Stomach (tissue), 4 donors: ENCODE measurements at regions not wholly inside any gene's neighbourhood (a gene's known extent, or its start where the extent isn't known, plus 50 kb on each side); places are given as distances from the start of the nearest gene placed in this dataset.

ENCODE experiments used
- EP300 ChIP-seq: sonication (generic); formaldehyde crosslinking; IDR thresholded peaks from one replicate; pipeline ENCODE4 v1.6.1; 2017; ENCODE audit warnings: antibody characterized with exemption
- POLR2AphosphoS5 ChIP-seq, 3 donors: sonication (generic); formaldehyde crosslinking; IDR thresholded peaks; one replicate each; pipeline ENCODE4 v1.6.1; 2016; ENCODE audit warnings: antibody characterized with exemption in 3 of 3
- TF ChIP-seq, protein P1 (sequence below), 7 experiments: fragments of 450-650 bp in 4 of 7; fragments of 200-600 bp in 3 of 7; sonication (generic) in 3 of 7; IDR thresholded peaks; one replicate each; pipeline ENCODE4 v1.5.1; 2016 to 2019; ENCODE audit warnings: antibody characterized with exemption in 7 of 7, control low read depth in 2 of 7, mild to moderate bottlenecking in 1 of 7

DNA sequence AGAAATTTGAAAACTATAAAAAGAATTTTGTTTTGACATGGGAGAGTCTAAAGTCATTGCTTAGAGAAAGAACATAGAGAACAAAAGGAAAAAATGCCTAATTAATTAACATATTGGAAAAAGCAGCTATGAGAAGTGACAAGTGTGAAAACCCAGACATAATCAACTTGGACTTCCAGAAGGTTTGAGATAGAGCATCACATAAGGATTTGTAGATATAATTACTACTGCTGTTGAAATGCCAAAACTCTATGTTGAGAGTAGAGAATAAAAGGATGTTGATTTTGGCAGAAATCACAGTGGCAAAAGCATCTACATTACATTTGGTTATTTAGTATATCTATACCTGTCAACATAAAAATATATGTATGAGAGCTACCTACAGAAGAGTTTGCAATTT lies 135.1 kb downstream of the SLC41A2 start:
- TF ChIP-seq, protein P1, sequence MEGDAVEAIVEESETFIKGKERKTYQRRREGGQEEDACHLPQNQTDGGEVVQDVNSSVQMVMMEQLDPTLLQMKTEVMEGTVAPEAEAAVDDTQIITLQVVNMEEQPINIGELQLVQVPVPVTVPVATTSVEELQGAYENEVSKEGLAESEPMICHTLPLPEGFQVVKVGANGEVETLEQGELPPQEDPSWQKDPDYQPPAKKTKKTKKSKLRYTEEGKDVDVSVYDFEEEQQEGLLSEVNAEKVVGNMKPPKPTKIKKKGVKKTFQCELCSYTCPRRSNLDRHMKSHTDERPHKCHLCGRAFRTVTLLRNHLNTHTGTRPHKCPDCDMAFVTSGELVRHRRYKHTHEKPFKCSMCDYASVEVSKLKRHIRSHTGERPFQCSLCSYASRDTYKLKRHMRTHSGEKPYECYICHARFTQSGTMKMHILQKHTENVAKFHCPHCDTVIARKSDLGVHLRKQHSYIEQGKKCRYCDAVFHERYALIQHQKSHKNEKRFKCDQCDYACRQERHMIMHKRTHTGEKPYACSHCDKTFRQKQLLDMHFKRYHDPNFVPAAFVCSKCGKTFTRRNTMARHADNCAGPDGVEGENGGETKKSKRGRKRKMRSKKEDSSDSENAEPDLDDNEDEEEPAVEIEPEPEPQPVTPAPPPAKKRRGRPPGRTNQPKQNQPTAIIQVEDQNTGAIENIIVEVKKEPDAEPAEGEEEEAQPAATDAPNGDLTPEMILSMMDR (IDR thresholded peaks at IDR 0.05): no peak
- TF ChIP-seq POLR2AphosphoS5 (IDR thresholded peaks at IDR 0.05) (no peak), EP300 (no peak)
